ENCODE measurements at regions not wholly inside any gene's neighbourhood (a gene's known extent, or its start where the extent isn't known, plus 50 kb on each side); places are given as distances from the start of the nearest gene placed in this dataset.

DNA sequence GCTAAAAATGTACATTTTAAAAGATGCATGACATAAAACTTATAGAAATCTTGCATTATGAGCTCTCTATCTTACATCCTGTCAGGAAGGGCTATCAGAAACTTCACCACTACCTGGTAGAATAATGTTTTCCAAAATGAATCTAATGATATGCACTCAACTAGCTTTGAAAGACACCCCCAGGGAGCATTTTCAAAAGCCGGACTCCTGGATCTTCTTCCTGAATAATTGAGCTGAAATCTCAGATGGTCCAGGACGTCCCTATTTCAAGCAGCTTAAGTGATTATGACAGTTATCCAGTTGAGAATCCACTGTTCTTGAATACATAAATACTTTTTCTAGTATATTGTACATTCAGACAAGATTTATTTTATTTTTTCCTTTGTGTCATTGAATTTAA lies 200.6 kb upstream of the MGAT4C start:
- Histone ChIP-seq H3K79me2 (ENCODE audit: low read depth) (no peaks in the 10 kb centered on the region), H3K9me3 (ENCODE audit: low read depth) (no peaks in the 10 kb centered on the region), H3K4me1 (no peaks in the 10 kb centered on the region), H2AFZ (replicated peaks) (no peak overlapping the region), H3K27ac (no peak overlapping the region), H3F3A (ENCODE audit: low read depth) (no peaks in the 10 kb centered on the region), H4K20me1 (ENCODE audit: low read depth) (no peaks in the 10 kb centered on the region), H3K9ac (no peak overlapping the region), H3K36me3 (no peaks in the 10 kb centered on the region), H3K27me3 (no peaks in the 10 kb centered on the region), H3K4me3 (no peak overlapping the region), H3K4me2 (no peak overlapping the region)
- TF ChIP-seq, protein P1, sequence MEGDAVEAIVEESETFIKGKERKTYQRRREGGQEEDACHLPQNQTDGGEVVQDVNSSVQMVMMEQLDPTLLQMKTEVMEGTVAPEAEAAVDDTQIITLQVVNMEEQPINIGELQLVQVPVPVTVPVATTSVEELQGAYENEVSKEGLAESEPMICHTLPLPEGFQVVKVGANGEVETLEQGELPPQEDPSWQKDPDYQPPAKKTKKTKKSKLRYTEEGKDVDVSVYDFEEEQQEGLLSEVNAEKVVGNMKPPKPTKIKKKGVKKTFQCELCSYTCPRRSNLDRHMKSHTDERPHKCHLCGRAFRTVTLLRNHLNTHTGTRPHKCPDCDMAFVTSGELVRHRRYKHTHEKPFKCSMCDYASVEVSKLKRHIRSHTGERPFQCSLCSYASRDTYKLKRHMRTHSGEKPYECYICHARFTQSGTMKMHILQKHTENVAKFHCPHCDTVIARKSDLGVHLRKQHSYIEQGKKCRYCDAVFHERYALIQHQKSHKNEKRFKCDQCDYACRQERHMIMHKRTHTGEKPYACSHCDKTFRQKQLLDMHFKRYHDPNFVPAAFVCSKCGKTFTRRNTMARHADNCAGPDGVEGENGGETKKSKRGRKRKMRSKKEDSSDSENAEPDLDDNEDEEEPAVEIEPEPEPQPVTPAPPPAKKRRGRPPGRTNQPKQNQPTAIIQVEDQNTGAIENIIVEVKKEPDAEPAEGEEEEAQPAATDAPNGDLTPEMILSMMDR (IDR thresholded peaks at IDR 0.05): no peak
- TF ChIP-seq EZH2phosphoT487 (IDR thresholded peaks at IDR 0.05): no peak
- TF ChIP-seq EZH2 (IDR thresholded peaks at IDR 0.05): no peak
- no peaks in the 10 kb centered on the region for H3K9me3 Mint-ChIP-seq
- no peak overlapping the region for H3K4me3 Mint-ChIP-seq
- DNase-seq (ENCODE audit: low spot score): no peak
- H3K27me3 Mint-ChIP-seq (ENCODE audit: insufficient read depth, low read depth): peaks cover 2% of the 10 kb centered on the region
- H3K27ac Mint-ChIP-seq: no peak overlapping the region
- H3K4me1 Mint-ChIP-seq: peaks cover 5% of the 10 kb centered on the region
- H3K36me3 Mint-ChIP-seq: no peaks in the 10 kb centered on the region

DNA sequence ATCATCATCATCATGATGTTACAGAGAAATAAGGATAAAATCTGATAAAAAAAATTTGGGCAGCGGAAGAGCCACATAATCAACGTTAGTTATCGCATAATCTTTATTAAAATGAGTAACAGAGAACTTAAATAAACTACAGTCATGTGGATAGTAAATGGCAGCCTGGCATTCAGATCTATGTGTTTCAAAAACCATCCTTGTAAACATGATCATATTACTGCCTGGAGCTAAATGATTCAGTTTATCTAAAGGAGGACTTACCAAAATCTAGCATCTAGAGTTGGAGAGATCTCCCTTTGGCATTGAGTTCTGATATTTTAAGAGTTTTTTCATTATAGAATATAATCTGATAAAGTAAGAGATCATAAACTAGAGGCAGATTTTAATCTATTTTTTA lies 200.1 kb upstream of the MGAT4C start:
- no peaks in the 10 kb centered on the region for H3K36me3 ChIP-seq
- peaks cover 2% of the 10 kb centered on the region for H3K27me3 Mint-ChIP-seq (ENCODE audit: insufficient read depth, low read depth)
- H3K4me1 Mint-ChIP-seq: peaks cover 5% of the 10 kb centered on the region
- H3K9me3 Mint-ChIP-seq: no peaks in the 10 kb centered on the region
- H3K9ac ChIP-seq: no peak overlapping the region
- no peaks in the 10 kb centered on the region for H3K27me3 ChIP-seq
- TF ChIP-seq, protein P1 (IDR thresholded peaks at IDR 0.05): no peak
- TF ChIP-seq EZH2phosphoT487 (IDR thresholded peaks at IDR 0.05): no peak
- no peak for TF ChIP-seq EZH2 (IDR thresholded peaks at IDR 0.05)
- no peak overlapping the region for H3K4me3 Mint-ChIP-seq
- no peaks in the 10 kb centered on the region for H3K79me2 ChIP-seq (ENCODE audit: low read depth)
- no peak overlapping the region for H3K4me2 ChIP-seq
- H3F3A ChIP-seq (ENCODE audit: low read depth): no peaks in the 10 kb centered on the region
- no peak overlapping the region for H2AFZ ChIP-seq (replicated peaks)
- H3K9me3 ChIP-seq (ENCODE audit: low read depth): no peaks in the 10 kb centered on the region
- H3K4me1 ChIP-seq: no peaks in the 10 kb centered on the region
- no peak for DNase-seq (ENCODE audit: low spot score)
- no peak overlapping the region for H3K27ac ChIP-seq
- H4K20me1 ChIP-seq (ENCODE audit: low read depth): no peaks in the 10 kb centered on the region
- no peak overlapping the region for H3K27ac Mint-ChIP-seq
- no peaks in the 10 kb centered on the region for H3K36me3 Mint-ChIP-seq
- no peak overlapping the region for H3K4me3 ChIP-seq

DNA sequence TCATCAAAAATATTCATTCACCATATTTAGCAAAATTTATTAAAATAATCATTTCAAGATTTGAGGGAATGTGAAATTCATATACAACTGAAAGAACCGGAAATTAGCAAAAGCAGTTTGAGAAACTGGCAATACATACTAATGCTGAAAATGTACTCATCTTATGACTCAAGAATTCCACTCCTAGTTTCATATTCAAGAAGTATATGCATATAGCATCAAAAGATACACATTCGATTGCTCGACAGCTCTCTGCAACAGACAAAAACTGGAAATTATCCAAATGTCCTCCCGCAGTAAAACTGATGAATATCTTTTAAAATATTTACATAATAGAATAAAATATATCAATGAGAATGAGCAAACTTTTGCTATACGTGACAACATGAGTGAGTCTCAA lies 189.2 kb upstream of the MGAT4C start:
- H3K4me3 ChIP-seq: no peak overlapping the region
- Mint-ChIP-seq H3K36me3 (no peaks in the 10 kb centered on the region), H3K27me3 (ENCODE audit: insufficient read depth, low read depth) (no peaks in the 10 kb centered on the region), H3K4me3 (no peak overlapping the region), H3K9me3 (no peaks in the 10 kb centered on the region), H3K4me1 (no peaks in the 10 kb centered on the region), H3K27ac (no peak overlapping the region)
- H3K4me1 ChIP-seq: no peaks in the 10 kb centered on the region
- H3K27ac ChIP-seq: no peak overlapping the region
- no peaks in the 10 kb centered on the region for H3K36me3 ChIP-seq
- no peak overlapping the region for H3K9ac ChIP-seq
- no peaks in the 10 kb centered on the region for H4K20me1 ChIP-seq (ENCODE audit: low read depth)
- TF ChIP-seq, protein P1 (IDR thresholded peaks at IDR 0.05): no peak
- TF ChIP-seq EZH2 (IDR thresholded peaks at IDR 0.05) (no peak), EZH2phosphoT487 (IDR thresholded peaks at IDR 0.05) (no peak)
- H3K4me2 ChIP-seq: no peak overlapping the region
- H3K79me2 ChIP-seq (ENCODE audit: low read depth): no peaks in the 10 kb centered on the region
- H3K9me3 ChIP-seq (ENCODE audit: low read depth): no peaks in the 10 kb centered on the region
- no peaks in the 10 kb centered on the region for H3K27me3 ChIP-seq
- H3F3A ChIP-seq (ENCODE audit: low read depth): no peaks in the 10 kb centered on the region
- H2AFZ ChIP-seq (replicated peaks): no peak overlapping the region
- no peak for DNase-seq (ENCODE audit: low spot score)
